K562 (cell line): ENCODE measurements at regions not wholly inside any gene's neighbourhood (a gene's known extent, or its start where the extent isn't known, plus 50 kb on each side); places are given as distances from the start of the nearest gene placed in this dataset.

Source experiments
- ATAC-seq: fragments of 200-7000 bp; cut with Tn5 transposase; 3 replicates; pipeline ENCODE4 v1.9.1; 2020; ENCODE audit warnings: moderate library complexity
- BruUV-seq: library from RNA; stranded (reverse); fragments of 400-500 nt; replicated peaks from 2 replicates; lab custom pipeline; 2021; lab: Mats Ljungman, UMichigan
- CTCF ChIA-PET: fragments of 300-600 bp; formaldehyde crosslinking; extraction: SDS; loops from one replicate; lab custom pipeline; 2021; ENCODE audit warnings: low intra/inter-chr PET ratio; lab: Yijun Ruan, JAX
- POLR2A ChIA-PET: fragments of 300-600, 350-650 bp; sonication (Branson Sonifier 250); formaldehyde crosslinking; extraction: SDS; loops from one replicate; lab custom pipeline; 2021; ENCODE audit warnings: antibody characterized with exemption, inconsistent platforms; lab: Yijun Ruan, JAX
- DNase-seq, 4 experiments: peaks; one replicate each; pipeline versions ENCODE4 v3.0.0 to v3.0.0-alpha.2; 2011 to 2018; ENCODE audit warnings: low spot score in 3 of 4, mixed read lengths in 3 of 4; ENCODE audit errors: extremely low read depth in 1 of 4
- FAIRE-seq: peaks from 2 replicates; lab custom pipeline; 2011; peaks lifted over from hg19 to GRCh38; lab: Jason Lieb, UNC
- H2AFZ ChIP-seq: 2 replicates; pipeline ENCODE4 v1.6.0; 2011; ENCODE audit warnings: low read depth, low read length, control low read depth, inconsistent platforms
- H3K27ac ChIP-seq: fragments of 200-600 bp; 3 replicates; pipeline ENCODE4 v1.8.0; 2011; ENCODE audit warnings: low read depth, mild to moderate bottlenecking, control low read depth, inconsistent platforms, low read length, moderate library complexity, mixed read lengths; ENCODE audit errors: extremely low read depth
- H3K27me3 ChIP-seq, 2 experiments: fragments of 300-600 bp in 1 of 2; 2 replicates in 1 of 2; 3 replicates in 1 of 2; pipeline versions ENCODE4 v1.6.0 to v1.8.0; 2011; ENCODE audit warnings: inconsistent platforms in 2 of 2, low read length in 2 of 2, mild to moderate bottlenecking in 1 of 2, mixed read lengths in 1 of 2, moderate library complexity in 1 of 2; ENCODE audit not compliant: control insufficient read depth in 2 of 2, insufficient read depth in 2 of 2
- H3K36me3 ChIP-seq: fragments of 300-600 bp; 3 replicates; pipeline ENCODE4 v1.8.0; 2011; ENCODE audit warnings: mild to moderate bottlenecking, low read length, inconsistent platforms; ENCODE audit not compliant: control insufficient read depth, insufficient read depth
- H3K4me1 ChIP-seq, 2 experiments: fragments of 200-600 bp in 1 of 2; replicated peaks in 1 of 2; 2 replicates in 1 of 2; 3 replicates in 1 of 2; pipeline versions ENCODE4 v1.5.1 to v1.8.0; 2011; ENCODE audit warnings: inconsistent platforms in 2 of 2, low read length in 2 of 2, mild to moderate bottlenecking in 1 of 2, mixed read lengths in 1 of 2, moderate library complexity in 1 of 2; ENCODE audit not compliant: control insufficient read depth in 2 of 2, insufficient read depth in 2 of 2
- H3K4me2 ChIP-seq: 2 replicates; pipeline ENCODE4 v1.6.1; 2011; ENCODE audit warnings: low read length, control low read depth, inconsistent platforms, mixed read lengths; ENCODE audit not compliant: insufficient read depth
- H3K4me3 ChIP-seq: fragments of 200-600 bp; sonication (generic), shearing (Covaris generic); 2 replicates; pipeline ENCODE4 v1.5.1; 2016; ENCODE audit warnings: control low read depth, inconsistent platforms
- H3K79me2 ChIP-seq: fragments of 200-600 bp; 3 replicates; pipeline ENCODE4 v1.8.0; 2011; ENCODE audit warnings: low read length, inconsistent platforms; ENCODE audit not compliant: control insufficient read depth, insufficient read depth
- H3K9ac ChIP-seq, 2 experiments: 2 replicates each; pipeline versions ENCODE4 v1.6.0 to v1.6.1; 2011; ENCODE audit warnings: low read depth in 2 of 2, low read length in 2 of 2, control low read depth in 1 of 2, inconsistent platforms in 1 of 2, mild to moderate bottlenecking in 1 of 2, mixed read lengths in 1 of 2; ENCODE audit not compliant: insufficient read depth in 1 of 2
- H3K9me1 ChIP-seq: one replicate; pipeline ENCODE4 v1.6.0; 2011; ENCODE audit warnings: inconsistent platforms, mild to moderate bottlenecking, low read length, moderate library complexity; ENCODE audit not compliant: control insufficient read depth, insufficient read depth
- H3K9me3 ChIP-seq: replicated peaks from 2 replicates; pipeline ENCODE4 v1.5.1; 2011; ENCODE audit warnings: low read depth, low read length, inconsistent platforms; ENCODE audit not compliant: control insufficient read depth, insufficient read depth
- H4K20me1 ChIP-seq: replicated peaks from 2 replicates; pipeline ENCODE4 v1.6.1; 2011; ENCODE audit warnings: low read length, inconsistent platforms, mixed read lengths; ENCODE audit not compliant: control insufficient read depth, insufficient read depth
- BCOR ChIP-seq: fragments of 450-650 bp; IDR thresholded peaks from 2 replicates; pipeline ENCODE4 v1.6.1; 2016
- CTBP1 ChIP-seq: fragments of 450-650 bp; IDR thresholded peaks from 2 replicates; pipeline ENCODE4 v1.6.1; 2016; ENCODE audit warnings: borderline replicate concordance
- DNMT1 ChIP-seq: fragments of 450-650 bp; IDR thresholded peaks from 2 replicates; pipeline ENCODE4 v1.6.1; 2016; ENCODE audit warnings: antibody characterized with exemption, mild to moderate bottlenecking
- HNRNPH1 ChIP-seq: fragments of 200-400 bp; formaldehyde crosslinking; optimal IDR thresholded peaks from 2 replicates; pipeline ENCODE3; 2017; ENCODE audit warnings: low read depth, mild to moderate bottlenecking, low read length, moderate library complexity
- PML ChIP-seq: IDR thresholded peaks from 2 replicates; pipeline ENCODE4 v1.6.1; 2012; ENCODE audit warnings: low read length, inconsistent platforms
- TAL1 ChIP-seq: fragments of 450-650 bp; IDR thresholded peaks from 2 replicates; pipeline ENCODE4 v1.6.1; 2016; ENCODE audit warnings: mild to moderate bottlenecking
- TBL1XR1 ChIP-seq, 2 experiments: IDR thresholded peaks; 2 replicates each; pipeline ENCODE4 v1.6.1; 2012; ENCODE audit warnings: improper control_type of control experiment in 2 of 2, low read length in 2 of 2, mild to moderate bottlenecking in 1 of 2
- ZNF12 ChIP-seq: sonication (generic); formaldehyde crosslinking; IDR thresholded peaks from 2 replicates; pipeline ENCODE4 v1.4.0; 2020; ENCODE audit warnings: mild to moderate bottlenecking, missing genetic modification reagents
- ZNF124 ChIP-seq: sonication (generic); formaldehyde crosslinking; IDR thresholded peaks from 2 replicates; pipeline ENCODE4 v1.8.1; 2022; ENCODE audit warnings: missing genetic modification reagents
- WGBS: fragments of 100-300 bp; shearing (Covaris generic); methylation state at CpG from one replicate; pipeline ENCODE4 v1.1.6; 2016; ENCODE audit warnings: low coverage, mixed read lengths; ENCODE audit not compliant: insufficient coverage; ENCODE audit errors: missing lambda C conversion rate; 5-methylcytosine and 5-hydroxymethylcytosine counted together
- in situ Hi-C: fragments of 300-500 bp; cut with MboI; formaldehyde crosslinking; loops from 4 replicates; pipeline ENCODE4 v1.15.0; 2018; ENCODE audit warnings: inconsistent platforms, mixed read lengths
- intact Hi-C: fragments of 100-400 bp; cut with micrococcal nuclease; formaldehyde crosslinking; loops from 2 replicates; pipeline ENCODE4 v1.14.2; 2022
- TF ChIP-seq, protein P1 (sequence below), 2 experiments: fragments of 450-650 bp; IDR thresholded peaks; 2 replicates each; pipeline ENCODE4 v1.6.1; 2018; ENCODE audit warnings: mild to moderate bottlenecking in 2 of 2, low read depth in 1 of 2; ENCODE audit not compliant: partially characterized antibody in 2 of 2
- TF ChIP-seq, protein P2 (sequence below): fragments of 450-650 bp; IDR thresholded peaks from 2 replicates; pipeline ENCODE4 v1.6.1; 2014; ENCODE audit warnings: low read depth, mild to moderate bottlenecking, moderate library complexity, borderline replicate concordance
- TF ChIP-seq, protein P3 (sequence below): fragments of 150-350 bp; conservative IDR thresholded peaks from 2 replicates; pipeline ENCODE4 v1.6.1; 2014; ENCODE audit warnings: low read length

DNA sequence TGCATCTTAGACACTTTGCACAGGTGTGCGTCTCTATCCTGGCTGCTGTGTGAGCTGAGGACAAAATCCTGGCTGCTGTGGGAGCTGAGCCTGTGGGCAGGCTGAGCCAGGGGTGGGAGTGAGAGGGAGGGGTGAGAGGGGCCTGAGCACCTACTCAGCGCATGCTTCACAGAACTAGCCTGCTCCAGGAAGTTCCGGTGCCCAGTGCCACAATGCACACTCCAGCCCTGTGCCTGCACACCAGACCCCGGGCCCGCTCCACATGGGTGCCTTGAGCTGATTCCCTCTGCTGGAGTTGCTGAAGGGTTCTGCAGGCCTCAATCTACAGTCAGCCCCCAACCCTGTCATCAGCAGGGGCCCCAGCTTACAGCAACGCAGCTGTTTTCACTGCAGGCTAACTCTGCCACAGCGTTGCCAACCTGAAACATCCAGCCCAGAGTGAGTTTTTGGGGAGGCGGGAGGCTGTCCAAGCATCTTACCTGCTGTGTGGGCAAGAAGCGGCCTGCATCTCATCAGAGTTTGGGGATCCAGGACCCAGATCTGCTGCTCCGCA lies 1377.9 kb downstream of the TBC1D22A start (continued):
- TF ChIP-seq, protein P1, sequence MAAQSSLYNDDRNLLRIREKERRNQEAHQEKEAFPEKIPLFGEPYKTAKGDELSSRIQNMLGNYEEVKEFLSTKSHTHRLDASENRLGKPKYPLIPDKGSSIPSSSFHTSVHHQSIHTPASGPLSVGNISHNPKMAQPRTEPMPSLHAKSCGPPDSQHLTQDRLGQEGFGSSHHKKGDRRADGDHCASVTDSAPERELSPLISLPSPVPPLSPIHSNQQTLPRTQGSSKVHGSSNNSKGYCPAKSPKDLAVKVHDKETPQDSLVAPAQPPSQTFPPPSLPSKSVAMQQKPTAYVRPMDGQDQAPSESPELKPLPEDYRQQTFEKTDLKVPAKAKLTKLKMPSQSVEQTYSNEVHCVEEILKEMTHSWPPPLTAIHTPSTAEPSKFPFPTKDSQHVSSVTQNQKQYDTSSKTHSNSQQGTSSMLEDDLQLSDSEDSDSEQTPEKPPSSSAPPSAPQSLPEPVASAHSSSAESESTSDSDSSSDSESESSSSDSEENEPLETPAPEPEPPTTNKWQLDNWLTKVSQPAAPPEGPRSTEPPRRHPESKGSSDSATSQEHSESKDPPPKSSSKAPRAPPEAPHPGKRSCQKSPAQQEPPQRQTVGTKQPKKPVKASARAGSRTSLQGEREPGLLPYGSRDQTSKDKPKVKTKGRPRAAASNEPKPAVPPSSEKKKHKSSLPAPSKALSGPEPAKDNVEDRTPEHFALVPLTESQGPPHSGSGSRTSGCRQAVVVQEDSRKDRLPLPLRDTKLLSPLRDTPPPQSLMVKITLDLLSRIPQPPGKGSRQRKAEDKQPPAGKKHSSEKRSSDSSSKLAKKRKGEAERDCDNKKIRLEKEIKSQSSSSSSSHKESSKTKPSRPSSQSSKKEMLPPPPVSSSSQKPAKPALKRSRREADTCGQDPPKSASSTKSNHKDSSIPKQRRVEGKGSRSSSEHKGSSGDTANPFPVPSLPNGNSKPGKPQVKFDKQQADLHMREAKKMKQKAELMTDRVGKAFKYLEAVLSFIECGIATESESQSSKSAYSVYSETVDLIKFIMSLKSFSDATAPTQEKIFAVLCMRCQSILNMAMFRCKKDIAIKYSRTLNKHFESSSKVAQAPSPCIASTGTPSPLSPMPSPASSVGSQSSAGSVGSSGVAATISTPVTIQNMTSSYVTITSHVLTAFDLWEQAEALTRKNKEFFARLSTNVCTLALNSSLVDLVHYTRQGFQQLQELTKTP (IDR thresholded peaks at IDR 0.05; ENCODE audit: low read depth in 1 of 2, partially characterized antibody in 2 of 2): no peak

DNA sequence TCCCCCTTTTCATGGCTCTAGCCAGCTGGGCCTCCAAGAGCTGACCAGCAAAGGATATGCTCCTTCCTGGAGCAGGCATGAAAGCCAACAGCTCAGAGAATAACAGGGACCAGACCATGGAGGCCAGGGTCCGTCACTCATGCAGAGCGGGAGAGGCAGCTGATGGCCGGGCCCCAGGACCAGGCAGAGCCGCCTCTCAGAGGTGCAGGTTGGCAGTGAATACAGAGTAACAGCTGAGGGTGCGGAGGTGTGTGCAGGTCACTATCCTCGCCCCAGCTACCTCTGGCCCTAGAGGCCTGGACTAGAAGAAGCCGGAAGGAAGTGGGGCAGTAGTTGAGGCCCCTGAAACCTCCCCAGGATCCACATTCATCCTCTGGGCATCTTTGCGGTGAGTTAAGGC lies 1377.3 kb downstream of the TBC1D22A start:
- no peak for ATAC-seq
- no peak overlapping the region for H3K4me3 ChIP-seq
- intact Hi-C loops: no loop called here
- TF ChIP-seq, protein P2, sequence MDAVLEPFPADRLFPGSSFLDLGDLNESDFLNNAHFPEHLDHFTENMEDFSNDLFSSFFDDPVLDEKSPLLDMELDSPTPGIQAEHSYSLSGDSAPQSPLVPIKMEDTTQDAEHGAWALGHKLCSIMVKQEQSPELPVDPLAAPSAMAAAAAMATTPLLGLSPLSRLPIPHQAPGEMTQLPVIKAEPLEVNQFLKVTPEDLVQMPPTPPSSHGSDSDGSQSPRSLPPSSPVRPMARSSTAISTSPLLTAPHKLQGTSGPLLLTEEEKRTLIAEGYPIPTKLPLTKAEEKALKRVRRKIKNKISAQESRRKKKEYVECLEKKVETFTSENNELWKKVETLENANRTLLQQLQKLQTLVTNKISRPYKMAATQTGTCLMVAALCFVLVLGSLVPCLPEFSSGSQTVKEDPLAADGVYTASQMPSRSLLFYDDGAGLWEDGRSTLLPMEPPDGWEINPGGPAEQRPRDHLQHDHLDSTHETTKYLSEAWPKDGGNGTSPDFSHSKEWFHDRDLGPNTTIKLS: no peak
- TF ChIP-seq BCOR (no peak), TBL1XR1 (IDR thresholded peaks at IDR 0.05; ENCODE audit: low read length in 2 of 2) (no peak), TAL1 (no peak), PML (no peak), ZNF12 (CRISPR knock-in tag) (no peak), DNMT1 (no peak), ZNF124 (CRISPR knock-in tag) (no peak), CTBP1 (no peak), HNRNPH1 (no peak)
- TF ChIP-seq, protein P3, sequence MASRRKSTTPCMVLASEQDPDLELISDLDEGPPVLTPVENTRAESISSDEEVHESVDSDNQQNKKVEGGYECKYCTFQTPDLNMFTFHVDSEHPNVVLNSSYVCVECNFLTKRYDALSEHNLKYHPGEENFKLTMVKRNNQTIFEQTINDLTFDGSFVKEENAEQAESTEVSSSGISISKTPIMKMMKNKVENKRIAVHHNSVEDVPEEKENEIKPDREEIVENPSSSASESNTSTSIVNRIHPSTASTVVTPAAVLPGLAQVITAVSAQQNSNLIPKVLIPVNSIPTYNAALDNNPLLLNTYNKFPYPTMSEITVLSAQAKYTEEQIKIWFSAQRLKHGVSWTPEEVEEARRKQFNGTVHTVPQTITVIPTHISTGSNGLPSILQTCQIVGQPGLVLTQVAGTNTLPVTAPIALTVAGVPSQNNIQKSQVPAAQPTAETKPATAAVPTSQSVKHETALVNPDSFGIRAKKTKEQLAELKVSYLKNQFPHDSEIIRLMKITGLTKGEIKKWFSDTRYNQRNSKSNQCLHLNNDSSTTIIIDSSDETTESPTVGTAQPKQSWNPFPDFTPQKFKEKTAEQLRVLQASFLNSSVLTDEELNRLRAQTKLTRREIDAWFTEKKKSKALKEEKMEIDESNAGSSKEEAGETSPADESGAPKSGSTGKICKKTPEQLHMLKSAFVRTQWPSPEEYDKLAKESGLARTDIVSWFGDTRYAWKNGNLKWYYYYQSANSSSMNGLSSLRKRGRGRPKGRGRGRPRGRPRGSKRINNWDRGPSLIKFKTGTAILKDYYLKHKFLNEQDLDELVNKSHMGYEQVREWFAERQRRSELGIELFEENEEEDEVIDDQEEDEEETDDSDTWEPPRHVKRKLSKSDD: no peak
- TF ChIP-seq, all 486 proteins: peak for 0
- H3K36me3 ChIP-seq: no peaks in the 10 kb centered on the region
- no peak overlapping the region for H3K9ac ChIP-seq
- H3K27ac ChIP-seq: no peak overlapping the region
- DNase-seq (no peak), FAIRE-seq (no peak)
- no peaks in the 10 kb centered on the region for H3K9me1 ChIP-seq
- no peaks in the 10 kb centered on the region for H3K4me1 ChIP-seq
- H3K27me3 ChIP-seq: peaks cover 0 to 10% of the 10 kb centered on the region in 2 experiments; a peak in 1 of 5 replicates
- no peaks in the 10 kb centered on the region for H3K9me3 ChIP-seq
- ChIA-PET POLR2A (no interaction called here), CTCF (no interaction called here)
- H3K79me2 ChIP-seq: no peaks in the 10 kb centered on the region
- no peak overlapping the region for H3K4me2 ChIP-seq
- WGBS: 10% methylated on average over 2 of the region's 8 CpGs
- H2AFZ ChIP-seq: no peak overlapping the region
- H4K20me1 ChIP-seq: no peaks in the 10 kb centered on the region
- BruUV-seq: no TSS peak
- in situ Hi-C loops: no loop called here
